GM23338 (cell line): ENCODE measurements at regions not wholly inside any gene's neighbourhood (a gene's known extent, or its start where the extent isn't known, plus 50 kb on each side); places are given as distances from the start of the nearest gene placed in this dataset.

Source experiments
- ATAC-seq: fragments of 200-7000 bp; cut with Tn5 transposase; 3 replicates; pipeline ENCODE4 v1.9.1; 2020
- DNase-seq: peaks from one replicate; pipeline ENCODE4 v3.0.0-alpha.2; 2015; ENCODE audit warnings: low spot score
- H2AFZ ChIP-seq: fragments of 200-600 bp; sonication (generic); 2 replicates; pipeline ENCODE4 v1.8.0; 2016; ENCODE audit warnings: antibody characterized with exemption, mild to moderate bottlenecking, moderate library complexity
- H3F3A ChIP-seq: fragments of 200-600 bp; sonication (generic); replicated peaks from 2 replicates; pipeline ENCODE4 v1.8.0; 2017; ENCODE audit warnings: antibody characterized with exemption, mixed run types, low read depth
- H3K27ac ChIP-seq: fragments of 200-600 bp; sonication (generic); 2 replicates; pipeline ENCODE4 v1.6.1; 2016; ENCODE audit warnings: low read depth
- H3K27me3 ChIP-seq: fragments of 200-600 bp; sonication (generic); 2 replicates; pipeline ENCODE4 v1.8.0; 2016; ENCODE audit warnings: mild to moderate bottlenecking, mixed run types, moderate library complexity; ENCODE audit not compliant: insufficient read depth
- H3K36me3 ChIP-seq: fragments of 200-600 bp; sonication (generic); 2 replicates; pipeline ENCODE4 v1.8.0; 2016; ENCODE audit warnings: mild to moderate bottlenecking; ENCODE audit not compliant: insufficient read depth
- H3K4me1 ChIP-seq: fragments of 200-600 bp; sonication (generic); 2 replicates; pipeline ENCODE4 v1.8.0; 2016; ENCODE audit warnings: mild to moderate bottlenecking, moderate library complexity; ENCODE audit not compliant: insufficient read depth
- H3K4me2 ChIP-seq: fragments of 200-600 bp; sonication (generic); 2 replicates; pipeline ENCODE4 v1.7.1; 2017; ENCODE audit warnings: mixed run types
- H3K4me3 ChIP-seq: fragments of 200-600 bp; sonication (generic); 2 replicates; pipeline ENCODE4 v1.6.1; 2016; ENCODE audit warnings: mixed run types
- H3K79me2 ChIP-seq: fragments of 200-600 bp; sonication (generic); replicated peaks from 2 replicates; pipeline ENCODE4 v1.8.0; 2017; ENCODE audit warnings: mild to moderate bottlenecking; ENCODE audit not compliant: insufficient read depth
- H3K9me2 ChIP-seq: fragments of 200-600 bp; sonication (generic); 2 replicates; pipeline ENCODE4 v1.8.0; 2017; ENCODE audit not compliant: insufficient read depth
- H4K20me1 ChIP-seq: fragments of 200-600 bp; sonication (generic); replicated peaks from 2 replicates; pipeline ENCODE4 v1.8.0; 2017; ENCODE audit warnings: mild to moderate bottlenecking; ENCODE audit not compliant: insufficient read depth
- H3K27ac Mint-ChIP-seq: 2 replicates; pipeline ENCODE4 v1.8.0; 2020; ENCODE audit warnings: inconsistent platforms, mild to moderate bottlenecking, moderate library complexity, mixed read lengths
- H3K27me3 Mint-ChIP-seq: 3 replicates; pipeline ENCODE4 v1.8.0; 2022; ENCODE audit warnings: low read depth, mild to moderate bottlenecking, moderate library complexity, mixed read lengths, inconsistent platforms; ENCODE audit not compliant: insufficient read depth, poor library complexity
- H3K36me3 Mint-ChIP-seq: 3 replicates; pipeline ENCODE4 v1.8.0; 2021; ENCODE audit warnings: low read depth, mild to moderate bottlenecking, inconsistent platforms, moderate library complexity, mixed read lengths
- H3K4me1 Mint-ChIP-seq: 3 replicates; pipeline ENCODE4 v1.8.0; 2020; ENCODE audit warnings: mild to moderate bottlenecking, inconsistent platforms, mixed read lengths
- H3K4me3 Mint-ChIP-seq: 3 replicates; pipeline ENCODE4 v1.8.0; 2021; ENCODE audit warnings: moderate library complexity, mild to moderate bottlenecking, inconsistent platforms, mixed read lengths
- H3K9me3 Mint-ChIP-seq: 3 replicates; pipeline ENCODE4 v1.8.0; 2020; ENCODE audit warnings: moderate library complexity, mild to moderate bottlenecking, inconsistent platforms, mixed read lengths
- CREB1 ChIP-seq: fragments of 250-450 bp; sonication (Bioruptor Pico); IDR thresholded peaks from 2 replicates; pipeline ENCODE4 v1.5.0; 2020; ENCODE audit warnings: low read depth, mild to moderate bottlenecking, moderate library complexity
- NANOG ChIP-seq: IDR thresholded peaks from 2 replicates; pipeline ENCODE4 v1.6.1; 2016; ENCODE audit warnings: antibody characterized with exemption, borderline replicate concordance
- POLR2AphosphoS5 ChIP-seq: IDR thresholded peaks from 2 replicates; pipeline ENCODE4 v1.6.1; 2016; ENCODE audit warnings: antibody characterized with exemption, low read depth
- ZNF114 ChIP-seq: fragments of 250-450 bp; sonication (Bioruptor Pico); IDR thresholded peaks from 2 replicates; pipeline ENCODE4 v1.5.0; 2020; ENCODE audit warnings: mild to moderate bottlenecking, moderate library complexity
- ZNF331 ChIP-seq: fragments of 250-450 bp; sonication (Bioruptor Pico); IDR thresholded peaks from 2 replicates; pipeline ENCODE4 v1.5.0; 2020; ENCODE audit warnings: low read depth, mild to moderate bottlenecking, moderate library complexity
- TF ChIP-seq, protein P1 (sequence below): IDR thresholded peaks from one replicate; pipeline ENCODE4 v1.6.1; 2018; ENCODE audit warnings: antibody characterized with exemption; ENCODE audit not compliant: unreplicated experiment
- TF ChIP-seq, protein P2 (sequence below): fragments of 250-450 bp; sonication (Bioruptor Pico); IDR thresholded peaks from 2 replicates; pipeline ENCODE4 v1.5.0; 2020; ENCODE audit warnings: mild to moderate bottlenecking, moderate library complexity
- TF ChIP-seq, protein P3 (sequence below): IDR thresholded peaks from 2 replicates; pipeline ENCODE4 v1.6.1; 2016; ENCODE audit warnings: antibody characterized with exemption

DNA sequence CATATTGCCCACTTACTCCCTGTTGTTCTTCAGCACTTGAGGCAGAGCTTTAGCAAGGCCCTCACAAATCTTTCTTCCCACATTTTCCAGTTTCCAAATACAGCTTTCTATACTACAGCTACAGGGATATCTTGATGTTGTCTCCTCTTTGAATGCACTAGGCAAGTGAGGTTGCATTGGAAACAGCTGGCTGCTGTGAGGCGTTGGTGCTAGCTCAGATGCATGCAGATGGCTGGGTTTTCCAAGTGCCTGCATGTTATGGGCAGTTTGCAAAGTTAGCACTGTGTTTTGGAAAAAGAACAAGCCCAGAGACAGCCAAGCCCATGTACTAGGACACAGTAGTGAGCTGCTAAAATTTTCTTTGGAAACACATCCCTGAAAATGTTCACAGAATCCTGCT lies 315.1 kb upstream of the RASGEF1B start (continued):
- TF ChIP-seq, protein P1, sequence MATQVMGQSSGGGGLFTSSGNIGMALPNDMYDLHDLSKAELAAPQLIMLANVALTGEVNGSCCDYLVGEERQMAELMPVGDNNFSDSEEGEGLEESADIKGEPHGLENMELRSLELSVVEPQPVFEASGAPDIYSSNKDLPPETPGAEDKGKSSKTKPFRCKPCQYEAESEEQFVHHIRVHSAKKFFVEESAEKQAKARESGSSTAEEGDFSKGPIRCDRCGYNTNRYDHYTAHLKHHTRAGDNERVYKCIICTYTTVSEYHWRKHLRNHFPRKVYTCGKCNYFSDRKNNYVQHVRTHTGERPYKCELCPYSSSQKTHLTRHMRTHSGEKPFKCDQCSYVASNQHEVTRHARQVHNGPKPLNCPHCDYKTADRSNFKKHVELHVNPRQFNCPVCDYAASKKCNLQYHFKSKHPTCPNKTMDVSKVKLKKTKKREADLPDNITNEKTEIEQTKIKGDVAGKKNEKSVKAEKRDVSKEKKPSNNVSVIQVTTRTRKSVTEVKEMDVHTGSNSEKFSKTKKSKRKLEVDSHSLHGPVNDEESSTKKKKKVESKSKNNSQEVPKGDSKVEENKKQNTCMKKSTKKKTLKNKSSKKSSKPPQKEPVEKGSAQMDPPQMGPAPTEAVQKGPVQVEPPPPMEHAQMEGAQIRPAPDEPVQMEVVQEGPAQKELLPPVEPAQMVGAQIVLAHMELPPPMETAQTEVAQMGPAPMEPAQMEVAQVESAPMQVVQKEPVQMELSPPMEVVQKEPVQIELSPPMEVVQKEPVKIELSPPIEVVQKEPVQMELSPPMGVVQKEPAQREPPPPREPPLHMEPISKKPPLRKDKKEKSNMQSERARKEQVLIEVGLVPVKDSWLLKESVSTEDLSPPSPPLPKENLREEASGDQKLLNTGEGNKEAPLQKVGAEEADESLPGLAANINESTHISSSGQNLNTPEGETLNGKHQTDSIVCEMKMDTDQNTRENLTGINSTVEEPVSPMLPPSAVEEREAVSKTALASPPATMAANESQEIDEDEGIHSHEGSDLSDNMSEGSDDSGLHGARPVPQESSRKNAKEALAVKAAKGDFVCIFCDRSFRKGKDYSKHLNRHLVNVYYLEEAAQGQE, result no peak
- TF ChIP-seq ZNF331 (CRISPR knock-in tag), result no peak
- no peak for TF ChIP-seq POLR2AphosphoS5
- TF ChIP-seq ZNF114 (CRISPR knock-in tag), result no peak

DNA sequence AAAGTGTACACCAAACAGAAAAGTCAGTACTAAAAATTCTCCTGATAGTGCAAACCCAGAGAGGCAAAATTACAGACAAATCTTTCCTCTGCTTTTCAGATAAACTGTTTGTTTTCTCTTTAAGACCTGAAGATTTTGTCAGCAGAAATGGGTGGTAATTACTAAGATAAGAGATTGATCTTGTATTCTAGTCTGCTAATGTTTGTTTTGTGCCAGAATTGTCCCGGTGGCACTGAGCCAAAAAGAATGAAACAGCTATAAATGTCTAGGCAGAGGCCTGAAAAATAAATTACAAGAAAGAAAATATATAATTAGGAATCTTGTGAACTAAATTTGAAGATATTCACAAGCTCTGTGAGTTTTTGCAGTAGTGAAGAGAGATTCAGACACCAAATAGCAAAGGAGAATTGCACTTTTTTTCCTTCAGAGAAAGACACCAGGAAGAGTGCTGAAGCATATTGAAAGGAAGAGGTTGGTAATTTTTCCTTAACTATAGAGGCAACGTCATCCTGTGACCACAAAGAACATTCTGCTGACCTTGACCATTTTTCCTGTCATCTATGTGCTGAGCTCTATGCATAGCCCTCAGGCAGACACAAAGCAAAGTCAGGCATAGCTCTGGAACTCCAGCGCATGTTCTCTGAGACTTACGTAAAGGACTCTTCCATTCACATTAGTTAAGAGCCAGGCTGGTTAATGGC lies 314.5 kb upstream of the RASGEF1B start:
- H3K4me1 ChIP-seq, result no peaks in the 10 kb centered on the region
- Mint-ChIP-seq H3K4me1 (no peaks in the 10 kb centered on the region), H3K36me3 (no peaks in the 10 kb centered on the region), H3K27ac (no peak overlapping the region), H3K27me3 (peaks cover 3% of the 10 kb centered on the region), H3K4me3 (no peak overlapping the region), H3K9me3 (no peaks in the 10 kb centered on the region)
- H3F3A ChIP-seq, result no peaks in the 10 kb centered on the region
- no peaks in the 10 kb centered on the region for H4K20me1 ChIP-seq
- no peaks in the 10 kb centered on the region for H3K36me3 ChIP-seq
- no peak overlapping the region for H2AFZ ChIP-seq
- no peaks in the 10 kb centered on the region for H3K27me3 ChIP-seq
- ATAC-seq (no peak), DNase-seq (no peak)
- TF ChIP-seq, protein P2, sequence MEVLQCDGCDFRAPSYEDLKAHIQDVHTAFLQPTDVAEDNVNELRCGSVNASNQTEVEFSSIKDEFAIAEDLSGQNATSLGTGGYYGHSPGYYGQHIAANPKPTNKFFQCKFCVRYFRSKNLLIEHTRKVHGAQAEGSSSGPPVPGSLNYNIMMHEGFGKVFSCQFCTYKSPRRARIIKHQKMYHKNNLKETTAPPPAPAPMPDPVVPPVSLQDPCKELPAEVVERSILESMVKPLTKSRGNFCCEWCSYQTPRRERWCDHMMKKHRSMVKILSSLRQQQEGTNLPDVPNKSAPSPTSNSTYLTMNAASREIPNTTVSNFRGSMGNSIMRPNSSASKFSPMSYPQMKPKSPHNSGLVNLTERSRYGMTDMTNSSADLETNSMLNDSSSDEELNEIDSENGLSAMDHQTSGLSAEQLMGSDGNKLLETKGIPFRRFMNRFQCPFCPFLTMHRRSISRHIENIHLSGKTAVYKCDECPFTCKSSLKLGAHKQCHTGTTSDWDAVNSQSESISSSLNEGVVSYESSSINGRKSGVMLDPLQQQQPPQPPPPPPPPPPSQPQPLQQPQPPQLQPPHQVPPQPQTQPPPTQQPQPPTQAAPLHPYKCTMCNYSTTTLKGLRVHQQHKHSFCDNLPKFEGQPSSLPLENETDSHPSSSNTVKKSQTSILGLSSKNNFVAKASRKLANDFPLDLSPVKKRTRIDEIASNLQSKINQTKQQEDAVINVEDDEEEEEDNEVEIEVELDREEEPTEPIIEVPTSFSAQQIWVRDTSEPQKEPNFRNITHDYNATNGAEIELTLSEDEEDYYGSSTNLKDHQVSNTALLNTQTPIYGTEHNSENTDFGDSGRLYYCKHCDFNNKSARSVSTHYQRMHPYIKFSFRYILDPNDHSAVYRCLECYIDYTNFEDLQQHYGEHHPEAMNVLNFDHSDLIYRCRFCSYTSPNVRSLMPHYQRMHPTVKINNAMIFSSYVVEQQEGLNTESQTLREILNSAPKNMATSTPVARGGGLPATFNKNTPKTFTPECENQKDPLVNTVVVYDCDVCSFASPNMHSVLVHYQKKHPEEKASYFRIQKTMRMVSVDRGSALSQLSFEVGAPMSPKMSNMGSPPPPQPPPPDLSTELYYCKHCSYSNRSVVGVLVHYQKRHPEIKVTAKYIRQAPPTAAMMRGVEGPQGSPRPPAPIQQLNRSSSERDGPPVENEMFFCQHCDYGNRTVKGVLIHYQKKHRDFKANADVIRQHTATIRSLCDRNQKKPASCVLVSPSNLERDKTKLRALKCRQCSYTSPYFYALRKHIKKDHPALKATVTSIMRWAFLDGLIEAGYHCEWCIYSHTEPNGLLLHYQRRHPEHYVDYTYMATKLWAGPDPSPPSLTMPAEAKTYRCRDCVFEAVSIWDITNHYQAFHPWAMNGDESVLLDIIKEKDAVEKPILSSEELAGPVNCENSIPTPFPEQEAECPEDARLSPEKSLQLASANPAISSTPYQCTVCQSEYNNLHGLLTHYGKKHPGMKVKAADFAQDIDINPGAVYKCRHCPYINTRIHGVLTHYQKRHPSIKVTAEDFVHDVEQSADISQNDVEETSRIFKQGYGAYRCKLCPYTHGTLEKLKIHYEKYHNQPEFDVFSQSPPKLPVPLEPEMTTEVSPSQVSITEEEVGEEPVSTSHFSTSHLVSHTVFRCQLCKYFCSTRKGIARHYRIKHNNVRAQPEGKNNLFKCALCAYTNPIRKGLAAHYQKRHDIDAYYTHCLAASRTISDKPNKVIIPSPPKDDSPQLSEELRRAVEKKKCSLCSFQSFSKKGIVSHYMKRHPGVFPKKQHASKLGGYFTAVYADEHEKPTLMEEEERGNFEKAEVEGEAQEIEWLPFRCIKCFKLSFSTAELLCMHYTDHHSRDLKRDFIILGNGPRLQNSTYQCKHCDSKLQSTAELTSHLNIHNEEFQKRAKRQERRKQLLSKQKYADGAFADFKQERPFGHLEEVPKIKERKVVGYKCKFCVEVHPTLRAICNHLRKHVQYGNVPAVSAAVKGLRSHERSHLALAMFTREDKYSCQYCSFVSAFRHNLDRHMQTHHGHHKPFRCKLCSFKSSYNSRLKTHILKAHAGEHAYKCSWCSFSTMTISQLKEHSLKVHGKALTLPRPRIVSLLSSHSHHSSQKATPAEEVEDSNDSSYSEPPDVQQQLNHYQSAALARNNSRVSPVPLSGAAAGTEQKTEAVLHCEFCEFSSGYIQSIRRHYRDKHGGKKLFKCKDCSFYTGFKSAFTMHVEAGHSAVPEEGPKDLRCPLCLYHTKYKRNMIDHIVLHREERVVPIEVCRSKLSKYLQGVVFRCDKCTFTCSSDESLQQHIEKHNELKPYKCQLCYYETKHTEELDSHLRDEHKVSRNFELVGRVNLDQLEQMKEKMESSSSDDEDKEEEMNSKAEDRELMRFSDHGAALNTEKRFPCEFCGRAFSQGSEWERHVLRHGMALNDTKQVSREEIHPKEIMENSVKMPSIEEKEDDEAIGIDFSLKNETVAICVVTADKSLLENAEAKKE, result no peak
- TF ChIP-seq ZNF331 (CRISPR knock-in tag) (no peak), NANOG (no peak), POLR2AphosphoS5 (no peak), CREB1 (CRISPR knock-in tag) (no peak)
- TF ChIP-seq, protein P3, sequence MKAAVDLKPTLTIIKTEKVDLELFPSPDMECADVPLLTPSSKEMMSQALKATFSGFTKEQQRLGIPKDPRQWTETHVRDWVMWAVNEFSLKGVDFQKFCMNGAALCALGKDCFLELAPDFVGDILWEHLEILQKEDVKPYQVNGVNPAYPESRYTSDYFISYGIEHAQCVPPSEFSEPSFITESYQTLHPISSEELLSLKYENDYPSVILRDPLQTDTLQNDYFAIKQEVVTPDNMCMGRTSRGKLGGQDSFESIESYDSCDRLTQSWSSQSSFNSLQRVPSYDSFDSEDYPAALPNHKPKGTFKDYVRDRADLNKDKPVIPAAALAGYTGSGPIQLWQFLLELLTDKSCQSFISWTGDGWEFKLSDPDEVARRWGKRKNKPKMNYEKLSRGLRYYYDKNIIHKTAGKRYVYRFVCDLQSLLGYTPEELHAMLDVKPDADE, result no peak
- H3K4me3 ChIP-seq, result no peak overlapping the region
- H3K79me2 ChIP-seq, result no peaks in the 10 kb centered on the region
- no peaks in the 10 kb centered on the region for H3K9me2 ChIP-seq
- H3K4me2 ChIP-seq, result no peak overlapping the region
- H3K27ac ChIP-seq, result no peak overlapping the region
